ENCODE measurements at regions not wholly inside any gene's neighbourhood (a gene's known extent, or its start where the extent isn't known, plus 50 kb on each side); places are given as distances from the start of the nearest gene placed in this dataset.

GRCh38 chr4:135098061-135098460 is 896.5 kb upstream of the PABPC4L start:
- DNase-seq (no peak), ATAC-seq (ENCODE audit: low FRiP score in 2 of 2) (no peak)
- Histone ChIP-seq H3K4me1 (no peaks in the 10 kb centered on the region), H3K9me3 (no peaks in the 10 kb centered on the region), H3K27me3 (no peaks in the 10 kb centered on the region), H3K4me3 (no peak overlapping the region), H3K27ac (no peak overlapping the region), H3K36me3 (no peaks in the 10 kb centered on the region)
- TF ChIP-seq EP300 (IDR thresholded peaks at IDR 0.05) (no peak), POLR2A (IDR thresholded peaks at IDR 0.05) (no peak), POLR2AphosphoS5 (IDR thresholded peaks at IDR 0.05) (no peak), CTCF (IDR thresholded peaks at IDR 0.05) (no peak)
- WGBS, 2 donors: 87 to 98% methylated on average over 2 of the region's 2 CpGs

GRCh38 chr4:135073389-135073788 is 871.8 kb upstream of the PABPC4L start:
- Histone ChIP-seq H3K27me3 (no peaks in the 10 kb centered on the region), H3K9me3 (peaks cover 0 to 7% (median 0%) of the 10 kb centered on the region in 4 donors), H3K36me3 (no peaks in the 10 kb centered on the region), H3K4me1 (no peaks in the 10 kb centered on the region), H3K4me3 (no peak overlapping the region), H3K27ac (no peak overlapping the region)
- WGBS, 2 donors: 82 to 94% methylated on average over 2 of the region's 2 CpGs
- TF ChIP-seq POLR2A (IDR thresholded peaks at IDR 0.05): no peak
- no peak for TF ChIP-seq EP300 (IDR thresholded peaks at IDR 0.05)
- TF ChIP-seq CTCF (IDR thresholded peaks at IDR 0.05): no peak
- no peak for TF ChIP-seq POLR2AphosphoS5 (IDR thresholded peaks at IDR 0.05)
- no peak for DNase-seq
- ATAC-seq (ENCODE audit: low FRiP score in 2 of 2): no peak

GRCh38 chr4:135072553-135072952 is 871.0 kb upstream of the PABPC4L start:
- Histone ChIP-seq H3K36me3 (no peaks in the 10 kb centered on the region), H3K4me1 (no peaks in the 10 kb centered on the region), H3K27ac (no peak overlapping the region), H3K4me3 (no peak overlapping the region), H3K27me3 (no peaks in the 10 kb centered on the region), H3K9me3 (peaks cover 0 to 7% (median 0%) of the 10 kb centered on the region in 4 donors)
- WGBS, 2 donors: 29 to 39% methylated on average over 3 of the region's 3 CpGs
- ATAC-seq (ENCODE audit: low FRiP score in 2 of 2) (no peak), DNase-seq (no peak)
- no peak for TF ChIP-seq EP300 (IDR thresholded peaks at IDR 0.05)
- no peak for TF ChIP-seq POLR2A (IDR thresholded peaks at IDR 0.05)
- TF ChIP-seq CTCF (IDR thresholded peaks at IDR 0.05): no peak
- TF ChIP-seq POLR2AphosphoS5 (IDR thresholded peaks at IDR 0.05): no peak

- no peaks in the 10 kb centered on the region for H3K36me3 ChIP-seq
- ATAC-seq (ENCODE audit: low FRiP score in 2 of 2): no peak
- no peaks in the 10 kb centered on the region for H3K4me1 ChIP-seq
- WGBS, 2 donors: 60 to 64% methylated on average over 2 of the region's 2 CpGs
- H3K27ac ChIP-seq: no peak overlapping the region
- no peaks in the 10 kb centered on the region for H3K9me3 ChIP-seq
- no peak overlapping the region for H3K4me3 ChIP-seq
- TF ChIP-seq EP300 (IDR thresholded peaks at IDR 0.05) (no peak), POLR2AphosphoS5 (IDR thresholded peaks at IDR 0.05) (no peak), CTCF (IDR thresholded peaks at IDR 0.05) (no peak), POLR2A (IDR thresholded peaks at IDR 0.05) (no peak)
- DNase-seq: no peak
- H3K27me3 ChIP-seq: no peaks in the 10 kb centered on the region
Measured at GRCh38 chr4:135065366-135065765, 863.8 kb upstream of the PABPC4L start.

- DNase-seq: no peak
- Histone ChIP-seq H3K9me3 (no peaks in the 10 kb centered on the region), H3K4me3 (no peak overlapping the region), H3K4me1 (no peaks in the 10 kb centered on the region), H3K27me3 (no peaks in the 10 kb centered on the region), H3K27ac (no peak overlapping the region), H3K36me3 (no peaks in the 10 kb centered on the region)
- ATAC-seq (ENCODE audit: low FRiP score in 2 of 2): no peak
- WGBS, 2 donors: 72 to 74% methylated on average over 7 of the region's 7 CpGs
- TF ChIP-seq EP300 (IDR thresholded peaks at IDR 0.05): no peak
- no peak for TF ChIP-seq POLR2AphosphoS5 (IDR thresholded peaks at IDR 0.05)
- no peak for TF ChIP-seq CTCF (IDR thresholded peaks at IDR 0.05)
- no peak for TF ChIP-seq POLR2A (IDR thresholded peaks at IDR 0.05)
Measured at GRCh38 chr4:135050086-135050717, 848.6 kb upstream of the PABPC4L start.

Data from upper lobe of left lung (tissue), 6 donors.